GM21447 (cell line): ENCODE measurements at regions not wholly inside any gene's neighbourhood (a gene's known extent, or its start where the extent isn't known, plus 50 kb on each side); places are given as distances from the start of the nearest gene placed in this dataset.
"Not testable (repeated sequence)": the region's sequence is repeated elsewhere in the genome, so short reads cannot be mapped to it uniquely, and the experiment has no call there.

ENCODE experiments used
- ATAC-seq: cut with Tn5 transposase; IDR thresholded peaks from one replicate; pipeline ENCODE4 v1.9.1; 2021; ENCODE audit not compliant: unreplicated experiment

DNA sequence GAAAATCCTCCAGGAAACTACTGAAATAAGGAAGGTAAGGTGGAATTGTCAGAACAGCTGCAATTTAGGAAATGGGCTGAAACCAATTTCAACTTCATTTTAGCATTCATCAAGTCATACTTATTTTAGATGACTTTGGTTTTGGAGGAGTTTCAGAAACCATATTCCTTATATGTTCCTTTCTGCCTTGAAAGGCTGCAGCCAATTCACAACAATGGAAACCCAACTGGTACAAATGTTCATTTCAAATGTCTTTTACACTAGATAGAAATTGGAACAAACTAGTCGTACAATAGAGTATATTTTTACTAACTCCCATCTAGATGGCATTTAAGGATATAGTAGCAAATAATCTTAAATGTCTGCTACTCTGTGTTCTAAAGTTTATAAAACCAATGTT lies 82.6 kb upstream of the ANKH start:
- no peak for ATAC-seq

DNA sequence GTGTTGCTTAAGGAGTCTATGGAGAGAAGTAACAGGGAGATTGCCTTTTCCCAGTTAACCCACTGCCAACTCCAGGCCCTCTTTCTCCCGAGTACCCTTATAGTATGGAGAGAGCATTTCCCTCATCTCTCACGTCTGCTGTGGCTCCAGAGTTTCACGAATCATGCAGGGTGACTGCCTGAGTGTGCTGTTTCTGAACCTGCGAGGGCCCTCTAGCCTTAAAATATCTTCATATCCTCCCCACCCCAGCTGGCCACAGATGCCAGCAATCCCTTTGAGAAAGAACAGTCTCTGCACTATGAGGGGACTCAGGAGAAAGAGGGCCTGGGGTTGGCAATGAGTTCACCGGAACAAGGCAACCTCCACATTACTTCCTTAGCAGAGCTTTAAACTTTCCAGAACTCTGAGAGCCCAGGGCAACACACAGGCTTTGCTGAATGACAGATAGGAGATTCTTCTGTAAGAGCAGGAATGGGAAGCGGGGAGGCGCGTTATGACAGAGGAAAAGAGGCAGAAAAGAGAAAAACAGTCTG lies 81.6 kb upstream of the ANKH start:
- no peak for ATAC-seq

DNA sequence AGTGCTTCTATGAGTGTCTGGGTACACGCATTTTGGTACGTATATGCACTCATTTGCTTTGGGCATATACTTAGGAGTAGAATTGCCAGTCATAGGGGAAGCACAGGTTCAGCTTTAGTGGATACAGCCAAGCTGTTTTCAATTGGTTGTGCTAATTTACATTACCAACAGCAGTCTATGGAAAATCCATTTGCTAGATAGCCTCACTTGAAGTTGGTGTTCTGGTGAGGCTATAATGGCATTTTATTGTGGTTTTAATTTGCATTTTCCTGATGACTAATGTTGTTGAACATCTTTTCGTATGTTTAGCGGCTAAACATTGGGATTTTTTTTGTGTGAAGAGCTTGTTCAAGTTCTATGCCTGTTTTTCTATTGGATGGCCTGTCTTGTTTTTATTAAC lies 76.8 kb upstream of the ANKH start:
- no peak for ATAC-seq

DNA sequence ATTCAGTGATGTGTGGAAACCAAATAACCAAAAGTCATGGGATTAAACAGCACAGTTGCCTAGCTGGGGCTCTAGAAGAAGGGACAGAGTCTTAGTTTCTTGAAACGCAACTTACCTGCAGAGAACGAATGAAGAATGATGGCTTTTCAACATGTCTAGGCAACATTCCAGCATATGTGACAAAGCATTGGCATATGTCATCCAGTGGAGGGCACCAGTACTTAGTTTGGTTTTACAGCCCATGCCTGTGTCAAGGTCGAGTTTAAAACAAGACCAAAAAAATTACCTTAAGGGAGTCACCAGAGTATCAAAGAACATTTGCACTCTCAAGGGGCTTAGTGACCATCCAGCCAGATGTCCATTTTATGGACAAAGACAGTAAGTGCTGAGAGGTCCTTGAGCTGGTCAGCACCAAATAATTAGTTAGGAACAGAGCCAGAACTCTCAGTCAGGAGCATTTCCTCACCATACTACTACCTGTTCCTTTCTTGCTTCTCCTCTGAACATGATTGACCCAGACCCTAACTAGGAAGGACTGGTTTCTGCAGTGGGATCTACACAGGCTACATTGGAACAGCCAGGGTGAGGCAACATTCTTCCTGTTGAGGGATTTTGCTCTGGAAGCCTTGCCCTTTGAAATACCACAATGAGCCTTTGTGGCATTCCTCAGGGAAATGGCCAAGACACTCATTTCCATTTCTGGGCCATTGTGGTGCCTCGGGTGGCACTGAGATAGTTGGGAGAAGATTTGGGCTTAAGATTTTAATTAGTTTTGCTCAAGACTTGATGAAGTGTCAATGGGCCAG lies 75.4 kb upstream of the ANKH start:
- peak; percentile 76 for ATAC-seq

DNA sequence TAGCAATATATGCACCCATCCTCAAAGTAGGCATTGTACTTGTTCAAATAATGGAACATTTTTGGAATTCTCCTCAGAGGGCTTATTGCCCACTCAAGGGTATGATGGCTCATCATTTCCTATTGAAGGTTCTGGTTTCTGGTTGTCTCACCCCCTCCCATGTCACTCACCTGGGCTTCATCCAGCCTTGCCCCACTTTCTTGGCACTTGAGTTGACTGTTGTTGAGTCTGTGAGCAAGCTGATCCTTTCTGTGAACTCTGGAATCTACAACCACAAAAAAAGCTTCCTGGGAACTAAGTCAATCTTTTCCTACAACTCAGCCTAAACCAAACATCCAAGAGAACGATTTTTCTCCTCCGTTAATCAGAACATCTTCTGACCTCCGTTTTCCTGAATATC lies 73.9 kb upstream of the ANKH start:
- ATAC-seq, result no peak

DNA sequence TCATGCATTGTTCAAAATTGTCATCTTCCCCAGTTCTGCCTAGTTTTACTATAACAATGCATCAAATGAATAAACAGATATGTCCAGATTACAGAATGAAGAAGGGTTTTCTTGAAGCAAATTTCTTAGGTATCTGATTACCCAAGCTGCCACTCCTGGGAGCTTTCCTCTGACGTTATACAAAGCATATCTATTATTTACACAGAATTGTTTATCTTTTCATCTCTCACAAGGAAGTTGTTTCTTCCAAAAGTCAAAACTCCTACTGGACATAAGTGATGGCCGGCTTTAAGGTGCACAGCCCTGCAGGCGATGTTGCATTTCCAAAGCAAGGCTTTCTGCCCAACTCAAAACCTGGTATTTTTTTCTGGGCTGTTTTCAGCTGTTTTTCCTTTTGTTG lies 73.4 kb upstream of the ANKH start:
- no peak for ATAC-seq

DNA sequence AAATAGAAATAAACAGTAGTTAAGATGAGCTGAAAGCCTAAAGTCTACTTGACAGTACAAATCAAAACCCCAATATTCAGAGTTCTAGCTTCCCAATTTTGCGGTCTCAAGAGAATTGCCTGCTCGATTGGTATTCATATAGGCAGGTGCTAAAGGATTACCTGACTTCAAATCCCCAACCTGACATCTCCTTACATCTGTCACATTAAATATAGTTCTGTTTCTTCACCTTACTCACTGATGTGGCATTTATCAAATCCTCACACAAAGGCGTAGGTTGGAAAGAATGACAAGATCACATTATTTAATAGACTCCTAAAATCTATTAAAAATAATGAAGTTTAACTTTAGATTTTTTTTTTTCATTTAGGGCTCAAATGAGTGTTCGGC lies 72.8 kb upstream of the ANKH start:
- ATAC-seq, result no peak

DNA sequence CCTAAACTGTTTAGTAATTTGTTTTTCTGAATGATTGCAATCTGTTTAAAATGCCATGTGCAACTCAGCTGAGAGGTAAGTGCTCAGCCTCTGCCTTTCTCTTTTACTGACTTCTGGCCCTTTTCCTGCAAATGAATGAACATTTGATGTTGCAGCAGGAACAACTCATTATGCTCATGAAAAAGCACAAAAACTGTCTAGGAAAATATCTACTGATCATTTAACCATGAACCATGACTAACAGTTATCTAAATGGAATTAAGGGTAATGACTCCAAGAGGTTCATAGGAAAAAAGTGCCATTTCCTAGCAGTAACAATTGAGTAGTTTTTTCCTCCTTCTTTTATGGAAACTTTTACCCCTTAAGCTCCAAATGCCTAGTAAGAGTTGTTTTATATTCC lies 70.6 kb upstream of the ANKH start:
- ATAC-seq, result no peak

DNA sequence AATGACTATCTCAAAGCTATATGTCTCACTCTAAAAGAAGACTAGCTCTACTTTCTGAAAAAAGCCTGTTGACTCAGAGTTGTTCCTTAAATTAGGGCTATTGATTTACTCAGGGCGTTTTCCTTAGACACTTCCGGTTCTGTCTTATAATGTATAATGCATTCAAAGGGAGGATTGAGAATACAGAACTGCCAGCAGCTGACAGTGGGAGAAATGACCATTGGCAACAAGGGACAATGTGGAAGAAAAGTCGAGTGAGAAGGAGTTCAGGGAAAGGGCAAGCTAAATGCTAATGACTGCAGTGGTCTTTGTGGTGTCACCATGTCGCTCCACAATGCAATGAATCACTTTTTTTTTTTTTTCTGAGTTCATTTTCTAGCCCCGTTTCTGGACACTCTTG lies 65.7 kb upstream of the ANKH start:
- ATAC-seq, result no peak

DNA sequence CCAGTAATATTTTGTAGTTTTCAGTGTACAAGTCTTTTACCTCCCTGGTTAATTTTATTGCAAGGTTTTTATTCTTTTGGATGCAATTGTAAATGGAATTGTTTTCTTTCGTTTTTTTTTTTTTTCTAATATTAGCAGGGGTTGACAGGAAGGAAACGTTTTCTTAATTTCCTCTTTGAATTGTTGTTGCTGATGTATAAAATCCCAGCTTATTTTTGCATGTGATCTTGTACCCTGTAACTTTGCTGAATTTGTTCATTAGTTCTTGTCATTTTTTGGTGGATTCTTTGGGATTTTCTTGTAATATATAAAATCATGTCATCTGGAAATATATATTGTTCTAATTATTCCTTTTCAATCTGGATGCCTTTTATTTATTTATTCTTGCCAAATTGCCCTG lies 65.0 kb upstream of the ANKH start:
- no peak for ATAC-seq

DNA sequence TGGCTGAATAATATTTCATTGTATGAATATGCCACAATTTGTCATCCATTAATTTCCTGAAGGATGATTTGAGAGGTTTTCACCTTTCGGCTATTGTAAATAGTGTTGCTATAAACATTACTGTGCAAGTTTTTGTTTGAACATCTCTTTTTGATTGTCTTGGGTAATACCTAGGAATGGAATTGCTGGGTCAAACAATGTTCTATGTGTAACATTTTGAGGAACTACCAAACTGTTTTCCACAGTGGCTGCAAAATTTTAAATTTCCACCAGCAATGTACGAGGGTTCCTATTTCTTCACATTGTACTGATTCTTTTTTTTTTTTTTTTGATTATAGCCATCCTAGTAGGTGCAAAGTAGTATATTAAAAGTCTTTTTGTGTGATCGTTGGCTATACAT lies 63.8 kb upstream of the ANKH start:
- ATAC-seq, result no peak

DNA sequence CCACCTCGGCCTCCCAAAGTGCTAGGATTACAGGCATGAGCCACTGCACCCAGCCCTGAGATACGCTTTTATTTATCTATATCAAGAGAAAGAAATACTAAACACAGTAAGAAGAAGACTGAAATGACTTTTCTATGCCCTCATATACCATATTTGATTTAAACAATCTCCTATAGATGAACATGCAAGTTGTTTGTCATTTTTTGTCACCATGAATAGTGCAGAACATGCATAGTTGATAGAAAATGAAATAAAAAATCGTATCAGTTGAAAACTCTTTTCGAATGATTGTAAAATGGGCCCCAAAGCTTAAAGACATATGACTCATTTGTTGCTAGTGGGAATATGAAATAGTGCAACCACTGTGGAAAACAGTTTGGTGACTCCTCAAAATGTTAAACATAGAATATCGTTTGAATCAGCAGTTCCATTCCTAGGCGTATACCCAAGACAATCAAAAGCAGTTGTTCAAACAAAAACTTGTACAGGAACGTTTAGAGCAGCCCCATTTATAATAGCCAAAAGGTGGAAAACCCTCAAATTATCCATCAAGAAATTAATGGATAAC lies 61.4 kb upstream of the ANKH start:
- ATAC-seq, result no peak

DNA sequence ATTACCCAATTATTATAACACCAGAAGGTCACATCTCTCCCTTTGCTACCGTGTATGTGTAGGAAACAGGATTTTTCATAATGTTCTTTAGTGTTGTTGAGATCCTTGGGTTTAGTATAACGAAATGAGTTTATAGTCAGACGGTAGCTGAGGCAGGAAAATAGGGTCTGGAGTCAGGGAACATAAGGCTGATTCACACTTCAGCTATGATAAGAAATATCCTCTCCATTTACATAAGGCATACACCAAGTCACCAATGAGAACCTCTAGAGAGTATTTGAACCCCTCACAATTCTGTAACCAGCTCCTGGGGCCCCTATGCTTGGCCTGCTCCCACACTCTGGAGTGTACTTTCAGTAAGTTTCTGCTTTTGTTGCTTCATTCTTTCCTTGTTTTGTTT lies 58.9 kb upstream of the ANKH start:
- ATAC-seq, result no peak

DNA sequence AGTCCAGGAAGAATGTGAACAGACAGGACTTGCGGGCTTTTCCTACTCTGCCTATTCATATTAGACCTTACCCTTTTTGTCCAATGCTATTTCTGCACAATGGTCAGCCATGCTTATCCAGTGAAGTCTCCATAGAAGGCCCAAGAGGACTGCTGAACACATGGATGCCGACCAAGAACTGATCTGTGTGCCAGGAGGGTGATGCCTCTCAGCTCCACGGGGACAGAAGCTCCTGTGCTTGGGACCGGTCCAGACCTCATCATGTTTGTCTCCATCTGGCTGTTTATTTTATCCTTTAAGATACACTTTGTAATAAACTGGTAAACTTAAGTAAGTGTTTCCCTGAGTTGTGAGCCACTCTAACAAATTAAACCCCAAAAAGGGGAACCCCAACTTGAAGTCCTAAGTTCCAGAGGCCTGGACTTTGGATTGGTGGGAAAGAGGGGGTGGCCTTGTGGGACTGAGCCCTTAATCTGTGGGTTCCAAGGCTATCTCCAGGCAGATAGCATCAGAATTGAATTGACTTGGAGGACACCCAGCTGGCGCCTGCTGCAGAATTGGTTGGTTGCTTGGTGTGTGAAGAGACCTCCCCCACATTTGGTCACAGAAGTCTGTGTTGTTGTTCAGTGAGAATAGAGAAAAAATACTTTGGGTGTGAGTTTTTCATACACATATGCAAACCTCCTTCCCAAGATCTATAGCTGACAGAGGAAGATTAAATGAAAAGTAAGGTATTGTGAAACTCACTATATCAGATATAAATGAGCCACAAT lies 57.9 kb upstream of the ANKH start:
- no peak for ATAC-seq

DNA sequence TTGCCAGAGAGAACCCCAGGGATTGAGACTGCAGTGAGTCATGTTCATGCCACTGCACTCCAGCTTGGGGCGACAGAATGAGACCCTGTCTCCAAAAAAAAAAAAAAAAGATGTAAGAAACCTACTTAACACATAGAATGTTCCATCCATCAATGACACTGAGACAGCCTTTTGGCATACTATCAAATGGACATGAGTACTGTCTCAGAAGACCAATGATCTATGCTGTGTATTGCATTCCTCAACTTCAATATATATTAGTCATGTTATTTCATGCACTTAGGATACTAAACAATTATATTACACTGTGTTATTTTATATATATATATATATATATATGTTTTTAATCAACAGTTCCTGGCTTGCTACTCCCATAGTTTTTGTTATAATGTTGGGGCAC lies 57.1 kb upstream of the ANKH start:
- ATAC-seq, result no peak

DNA sequence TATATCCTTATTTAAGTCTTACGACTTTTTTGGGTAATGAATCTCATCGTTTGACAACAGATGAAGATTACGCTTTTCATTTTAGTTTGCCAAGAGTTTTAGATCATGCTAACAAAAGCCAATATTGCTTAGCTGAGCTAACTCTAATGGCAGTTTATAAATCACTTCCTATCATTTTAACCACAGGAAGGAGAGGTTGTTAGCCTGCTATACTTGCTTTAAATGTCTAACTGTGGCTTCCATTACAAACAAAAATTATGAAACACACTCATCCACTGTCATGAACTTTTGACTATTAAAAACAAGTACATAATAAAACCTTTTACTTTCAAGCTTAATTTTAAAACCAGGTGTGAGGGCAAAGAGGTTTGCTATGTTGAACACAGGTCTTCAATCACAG lies 53.7 kb upstream of the ANKH start:
- ATAC-seq, result no peak

DNA sequence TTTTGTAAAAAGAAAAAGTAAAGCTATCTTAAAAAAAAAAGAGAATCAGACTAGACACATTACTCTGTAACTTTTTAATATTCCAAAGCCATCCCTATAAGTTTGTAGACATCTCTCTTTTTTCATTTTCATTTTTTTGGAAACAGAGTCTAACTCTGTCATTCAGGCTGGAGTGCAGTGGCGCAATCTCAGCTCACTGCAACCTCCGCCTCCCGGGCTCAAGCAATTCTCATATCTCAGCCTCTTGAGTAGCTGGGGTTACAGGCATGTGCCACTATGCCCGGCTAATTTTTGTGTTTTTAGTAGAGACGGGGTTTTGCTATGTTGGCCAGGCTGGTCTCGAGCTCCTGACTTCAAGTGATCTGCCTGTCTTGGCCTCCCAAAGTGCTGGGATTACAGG lies 51.4 kb upstream of the ANKH start:
- not testable (repeated sequence) for ATAC-seq

DNA sequence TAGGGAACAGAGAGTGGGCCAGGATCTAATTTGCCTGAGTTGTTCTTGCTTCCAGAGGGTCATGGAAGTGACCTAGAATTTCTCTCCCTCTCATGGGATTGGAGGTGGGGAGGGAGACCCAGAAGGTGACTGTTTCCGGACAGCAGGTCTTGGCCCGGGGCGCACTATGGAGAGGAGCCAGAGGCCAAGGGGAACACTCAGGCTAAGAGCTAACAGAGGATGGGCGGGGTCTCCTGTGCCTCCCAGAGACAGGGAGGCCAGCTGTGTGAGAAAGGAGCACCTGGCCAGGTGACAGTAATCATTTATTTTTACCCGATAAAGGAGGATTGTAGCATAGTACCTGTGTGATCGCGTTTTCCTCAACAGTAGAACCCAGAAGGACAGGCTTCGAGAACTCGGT lies 50.9 kb upstream of the ANKH start:
- ATAC-seq, result no peak
